Nucleus accumbens (tissue), 56 donors: ENCODE measurements at regions not wholly inside any gene's neighbourhood (a gene's known extent, or its start where the extent isn't known, plus 50 kb on each side); places are given as distances from the start of the nearest gene placed in this dataset.

Source experiments
- DNase-seq, 56 donors: peaks; one replicate each; lab custom pipeline; 2025; lab: John Stamatoyannopoulos, UW

- DNase-seq, result no peak
Measured at GRCh38 chr4:3685081-3685645, 81.0 kb upstream of the ADRA2C start.

- no peak for DNase-seq
Measured at GRCh38 chr4:3684546-3684945, 81.6 kb upstream of the ADRA2C start.

GRCh38 chr4:3683744-3684421 lies 82.3 kb upstream of the ADRA2C start:
- DNase-seq, result no peak

GRCh38 chr4:3683077-3683743 lies 83.0 kb upstream of the ADRA2C start:
- DNase-seq, result no peak

- no peak for DNase-seq
Measured at GRCh38 chr4:3682236-3683076, 83.7 kb upstream of the ADRA2C start.

GRCh38 chr4:3681191-3681590 lies 85.0 kb upstream of the ADRA2C start:
- DNase-seq, result no peak

GRCh38 chr4:3680656-3681055 lies 85.5 kb upstream of the ADRA2C start:
- no peak for DNase-seq

- DNase-seq, result no peak
Measured at GRCh38 chr4:3679851-3680311, 86.3 kb upstream of the ADRA2C start.

- no peak for DNase-seq
Measured at GRCh38 chr4:3679071-3679825, 86.9 kb upstream of the ADRA2C start.

- DNase-seq, result no peak
Measured at GRCh38 chr4:3677748-3678070, 88.5 kb upstream of the ADRA2C start.

- DNase-seq, result no peak
Measured at GRCh38 chr4:3676907-3677747, 89.1 kb upstream of the ADRA2C start.

- no peak for DNase-seq
Measured at GRCh38 chr4:3676196-3676595, 90.0 kb upstream of the ADRA2C start.

- DNase-seq, result no peak
Measured at GRCh38 chr4:3675251-3676115, 90.7 kb upstream of the ADRA2C start.

- DNase-seq, result no peak
Measured at GRCh38 chr4:3674479-3674851, 91.7 kb upstream of the ADRA2C start.

- no peak for DNase-seq
Measured at GRCh38 chr4:3673716-3674478, 92.3 kb upstream of the ADRA2C start.

- no peak for DNase-seq
Measured at GRCh38 chr4:3673176-3673575, 93.0 kb upstream of the ADRA2C start.

- DNase-seq, result no peak
Measured at GRCh38 chr4:3672465-3672831, 93.7 kb upstream of the ADRA2C start.
